ENCODE measurements at regions not wholly inside any gene's neighbourhood (a gene's known extent, or its start where the extent isn't known, plus 50 kb on each side); places are given as distances from the start of the nearest gene placed in this dataset.

- TF ChIP-seq CTCF (IDR thresholded peaks at IDR 0.05; ENCODE audit: low read length) (no peak), EZH2 (IDR thresholded peaks at IDR 0.05; ENCODE audit: borderline replicate concordance, low read length) (no peak)
Measured at GRCh38 chr1:108048301-108049177, 83.6 kb upstream of the VAV3 start.

Measured in OCI-LY1 (cell line).